Suppressor macrophage (primary cell): ENCODE measurements at regions not wholly inside any gene's neighbourhood (a gene's known extent, or its start where the extent isn't known, plus 50 kb on each side); places are given as distances from the start of the nearest gene placed in this dataset.
"Not testable (repeated sequence)": the region's sequence is repeated elsewhere in the genome, so short reads cannot be mapped to it uniquely, and the experiment has no call there.

ENCODE experiments used
- DNase-seq, 4 experiments: peaks; one replicate each; pipeline ENCODE4 v3.0.0-alpha.2; 2020 to 2022

DNA sequence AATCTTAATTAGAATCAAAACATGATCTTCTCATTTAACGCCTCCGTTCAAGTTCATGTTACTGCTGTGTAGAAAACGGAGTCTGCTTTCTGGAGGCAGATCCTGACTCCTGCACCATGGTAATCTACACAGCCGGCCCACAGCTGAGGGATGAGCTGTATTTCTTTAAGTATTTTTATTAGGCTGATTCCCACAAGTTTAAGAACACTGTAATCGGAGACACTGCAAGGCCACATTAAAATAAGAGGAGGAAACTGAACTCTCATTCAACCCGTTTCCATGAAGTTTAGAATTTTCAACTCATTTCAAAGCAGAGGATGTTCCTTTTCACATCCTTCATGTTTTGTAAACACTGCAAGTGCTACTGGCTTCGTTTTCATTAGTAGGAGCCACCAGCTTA, 372.2 kb downstream of the NFIB start:
- DNase-seq, result no peak

DNA sequence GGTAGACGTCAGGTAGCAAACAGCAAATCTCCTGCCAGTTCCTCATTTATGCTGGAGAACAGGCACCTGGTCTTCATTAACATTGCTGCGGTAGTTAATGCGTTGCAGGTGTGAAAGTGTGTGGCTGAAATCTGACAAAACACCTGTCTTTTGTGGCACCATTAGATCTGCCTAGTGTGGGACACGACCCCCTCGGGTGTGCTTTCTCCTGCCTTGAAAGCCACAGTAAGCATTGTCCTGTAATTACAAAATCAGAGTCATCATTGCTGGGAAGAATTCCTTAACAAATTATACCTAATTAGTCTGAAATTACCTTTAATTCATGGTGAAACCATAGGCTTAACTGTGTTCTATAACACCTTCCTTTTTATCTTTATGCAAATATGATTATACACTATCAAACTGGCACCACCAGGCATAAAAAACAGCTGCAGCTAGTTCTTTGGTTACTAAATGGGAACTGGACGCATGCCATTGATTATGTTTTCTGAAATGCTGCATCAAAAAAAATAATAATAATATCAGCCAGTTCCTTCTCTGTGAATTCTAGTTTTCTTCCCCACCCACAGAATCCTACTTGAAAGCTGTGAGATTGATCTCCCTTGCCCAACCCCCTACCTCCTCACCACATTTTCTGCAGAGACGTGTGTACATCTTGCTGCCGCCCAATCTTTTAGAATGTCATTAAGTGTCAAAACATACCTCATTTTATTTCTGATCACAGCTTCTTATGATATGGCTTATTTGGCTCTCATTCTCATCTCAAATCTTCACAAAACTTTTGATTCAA, 374.0 kb downstream of the NFIB start:
- DNase-seq, result no peak

DNA sequence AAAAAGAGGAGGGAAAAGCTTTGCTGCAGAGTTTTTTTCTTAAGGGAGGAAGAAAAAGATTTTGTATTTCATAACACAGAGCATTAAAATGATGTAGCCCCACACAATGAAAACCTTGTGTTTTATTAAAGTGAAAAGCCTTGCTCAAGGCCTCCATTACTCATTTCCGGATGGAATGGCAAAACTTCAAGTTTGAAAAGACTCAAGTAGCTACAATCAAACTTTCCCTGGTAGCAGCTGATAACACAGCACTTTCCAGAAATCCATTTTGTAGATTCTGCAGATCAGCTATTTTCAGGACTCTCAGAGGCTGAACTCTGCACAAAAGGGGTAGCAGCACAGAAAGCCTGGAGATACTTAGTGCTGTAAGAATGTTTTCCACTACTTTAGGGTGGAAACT, 374.8 kb downstream of the NFIB start:
- DNase-seq, result no peak

DNA sequence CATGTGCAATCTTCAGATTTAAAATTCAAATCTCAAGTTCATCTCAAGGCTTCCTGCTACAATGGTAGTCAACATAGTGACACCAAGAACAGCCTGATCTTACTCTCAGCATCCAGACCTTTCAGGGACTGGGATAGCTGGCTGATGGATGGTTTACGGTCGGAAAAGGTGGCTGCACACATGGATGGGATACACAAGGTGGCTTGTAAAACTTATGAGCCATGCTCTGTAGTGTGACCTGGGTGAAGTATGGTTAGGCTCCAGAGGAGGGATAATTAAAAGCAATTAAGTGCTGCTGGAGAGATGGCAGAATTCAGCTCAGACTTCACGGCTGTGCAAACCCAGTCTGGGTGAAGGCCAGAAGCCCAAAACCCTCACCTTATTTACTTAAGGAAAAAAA, 379.5 kb downstream of the NFIB start:
- no peak for DNase-seq

DNA sequence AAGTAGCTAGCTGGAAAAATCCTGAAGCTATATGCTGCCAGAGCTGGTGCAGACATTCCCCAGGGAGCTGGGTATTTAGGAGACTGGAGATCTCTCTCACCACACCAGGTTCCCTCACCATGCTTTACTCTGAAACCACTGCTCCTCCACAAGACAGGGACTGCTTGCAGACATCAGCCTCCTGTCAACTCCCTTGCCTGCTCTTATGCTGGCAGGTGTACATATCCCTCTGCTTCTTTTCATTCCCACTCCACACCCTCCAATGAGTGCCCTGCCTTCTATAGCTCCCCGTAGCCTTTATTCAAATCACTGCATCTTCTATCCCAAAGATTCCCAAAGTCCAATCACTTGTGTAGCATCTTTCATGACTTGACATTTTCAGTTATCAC, 380.7 kb downstream of the NFIB start:
- no peak for DNase-seq

DNA sequence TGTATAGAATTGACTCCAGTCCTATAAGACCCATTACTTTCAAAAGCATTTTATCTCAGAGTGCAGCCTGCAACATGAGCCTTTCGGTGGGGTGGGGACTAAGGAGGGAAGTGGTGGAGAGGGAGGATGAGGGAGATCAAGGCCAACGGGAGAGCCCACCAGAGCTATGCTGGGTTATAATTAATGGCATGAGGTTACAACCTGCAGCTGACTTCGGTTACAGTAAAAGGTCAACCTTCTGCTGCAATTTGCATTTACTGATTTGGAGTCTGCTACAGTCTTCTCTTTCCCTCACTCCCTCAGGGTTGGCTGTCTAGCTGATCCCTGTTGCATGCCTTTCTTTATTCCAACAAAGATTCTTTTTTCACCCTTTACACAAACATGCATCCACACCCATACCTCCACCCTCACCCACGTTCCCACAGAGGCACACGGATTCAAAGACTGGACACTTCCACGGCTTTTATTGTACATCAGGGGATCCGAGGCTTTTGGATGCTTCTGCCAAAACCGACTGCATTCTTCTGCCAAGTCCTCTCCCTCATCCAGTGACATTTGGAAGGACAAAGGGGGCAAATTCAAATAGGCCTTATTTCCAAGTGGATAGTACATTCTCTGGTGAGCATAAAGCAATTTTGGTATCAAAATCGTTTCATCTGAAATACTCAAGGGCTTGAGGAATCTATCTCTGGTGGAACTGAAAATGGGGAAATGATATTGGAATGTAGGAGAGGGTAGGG, 381.2 kb downstream of the NFIB start:
- DNase-seq, result no peak

DNA sequence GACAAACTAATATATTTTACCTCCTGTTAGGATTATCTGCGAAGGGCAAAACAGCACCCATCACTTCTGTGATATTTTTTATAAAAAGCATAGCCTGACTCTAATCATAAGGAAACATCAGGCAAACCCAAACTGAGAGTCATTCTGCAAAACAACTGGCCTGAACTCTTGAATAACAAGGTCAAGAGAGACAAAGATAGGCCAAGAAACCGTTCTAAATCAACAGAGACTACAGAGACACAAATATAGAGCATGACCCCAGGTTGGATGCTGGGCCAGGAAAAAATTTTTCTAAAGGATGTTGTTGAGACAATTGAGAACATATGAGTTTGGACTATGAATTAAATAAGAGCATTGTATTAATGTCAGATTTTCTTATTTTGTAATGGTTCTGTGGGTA, 384.9 kb downstream of the NFIB start:
- no peak for DNase-seq

DNA sequence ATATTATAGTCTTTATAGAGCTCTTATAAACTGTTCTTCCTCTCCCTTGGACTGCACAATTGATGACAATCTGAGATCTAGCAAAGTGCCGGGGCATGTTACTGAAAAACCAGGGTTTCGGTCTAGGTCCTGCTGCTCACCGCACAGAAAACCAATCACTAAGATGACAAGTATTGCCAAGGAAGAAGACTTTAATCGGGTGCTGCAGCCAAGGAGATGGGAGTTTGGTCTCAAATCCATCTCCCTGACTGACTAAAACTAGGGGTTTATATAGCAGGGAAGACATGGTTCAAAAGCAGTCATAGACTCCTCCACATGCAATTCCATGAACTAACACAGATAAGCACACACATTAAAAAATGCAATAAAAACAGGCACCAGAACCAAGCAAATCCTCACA, 390.6 kb downstream of the NFIB start:
- no peak for DNase-seq

DNA sequence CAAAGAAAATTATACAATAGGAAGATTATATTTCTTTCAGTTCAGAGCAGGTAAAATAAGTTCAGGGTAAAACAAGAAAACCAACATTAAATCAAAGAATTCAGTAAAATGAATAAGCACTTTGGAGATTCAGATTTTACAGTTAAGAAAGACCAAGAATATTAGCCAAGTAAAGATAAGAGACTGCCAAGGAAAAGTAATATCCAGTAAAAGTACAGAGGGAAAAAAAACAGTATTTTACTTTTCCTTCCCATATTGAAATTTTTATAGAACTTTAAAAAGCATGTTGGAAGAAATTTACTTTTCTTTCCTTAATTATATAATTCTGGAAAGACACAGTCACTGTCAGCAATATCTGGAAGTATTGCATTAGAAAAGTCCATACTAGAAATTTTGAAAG, 393.4 kb downstream of the NFIB start:
- no peak for DNase-seq

DNA sequence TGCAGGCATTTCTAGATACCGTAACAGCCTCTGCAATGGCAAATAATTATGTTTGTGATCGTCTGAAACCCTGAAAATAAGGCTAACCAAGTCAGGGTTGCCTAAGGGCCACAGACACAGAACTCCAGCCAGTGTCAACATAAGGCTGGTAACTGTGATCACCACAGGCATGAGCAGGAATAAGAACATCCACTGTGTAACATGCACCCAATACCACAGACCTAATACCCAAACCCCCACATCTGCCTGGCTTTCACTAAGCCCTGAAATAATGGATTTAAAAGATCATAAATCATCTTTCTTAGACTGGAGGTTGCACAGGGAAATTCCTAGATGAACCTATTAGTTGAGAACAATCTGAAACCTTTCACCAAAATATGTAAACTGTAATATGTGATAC, 394.5 kb downstream of the NFIB start:
- no peak for DNase-seq

DNA sequence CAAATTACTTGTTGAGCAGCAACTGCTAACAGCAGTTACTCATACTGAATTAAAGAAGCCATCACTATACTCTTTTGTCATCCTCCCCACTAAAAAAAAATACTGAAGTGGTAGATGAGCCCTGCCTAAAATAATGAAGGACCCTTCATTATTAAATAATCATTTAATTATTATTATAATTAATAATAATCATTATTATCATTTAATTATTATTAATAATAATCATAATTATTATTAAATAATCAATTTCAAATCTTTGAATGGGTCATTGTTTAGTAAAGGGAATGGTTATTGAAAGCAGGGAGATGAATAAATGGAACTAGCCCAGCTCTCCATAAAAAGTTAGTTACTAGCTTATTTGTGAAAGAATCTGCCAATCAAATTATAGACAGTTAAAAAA, 396.4 kb downstream of the NFIB start:
- no peak for DNase-seq

DNA sequence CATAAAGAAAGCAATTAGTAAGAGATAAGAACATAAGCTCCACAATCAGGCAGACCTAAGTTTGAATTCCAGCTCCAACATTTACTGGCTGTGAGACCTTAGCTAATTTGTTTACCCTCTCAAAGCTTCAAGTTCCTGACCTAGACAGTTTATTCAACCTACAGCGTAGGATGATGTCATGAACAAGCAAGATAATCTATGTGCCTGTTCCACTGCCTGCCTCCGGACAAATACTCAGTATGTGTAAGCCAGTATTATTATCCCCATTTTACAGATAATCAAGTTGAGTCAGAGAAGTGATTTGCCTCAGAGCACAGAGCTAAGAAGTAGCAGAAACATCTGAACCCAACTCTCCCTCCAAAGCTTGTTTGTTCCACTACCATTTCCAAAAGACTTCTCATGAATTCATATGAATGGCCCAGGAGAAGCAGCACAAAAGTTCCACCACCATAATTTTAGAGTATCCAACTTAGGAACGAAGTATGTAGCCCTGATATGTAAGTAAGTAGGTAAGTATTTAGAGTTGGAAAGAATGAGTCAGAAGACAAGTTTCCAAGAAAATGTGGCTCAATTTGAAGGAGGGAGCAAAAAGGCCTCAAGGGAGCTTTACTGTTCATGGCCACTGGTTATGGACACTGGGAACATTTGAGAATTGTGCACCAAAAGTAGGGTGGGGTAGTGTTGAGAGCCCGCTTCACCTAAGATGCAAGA, 398.2 kb downstream of the NFIB start:
- DNase-seq, result no peak

DNA sequence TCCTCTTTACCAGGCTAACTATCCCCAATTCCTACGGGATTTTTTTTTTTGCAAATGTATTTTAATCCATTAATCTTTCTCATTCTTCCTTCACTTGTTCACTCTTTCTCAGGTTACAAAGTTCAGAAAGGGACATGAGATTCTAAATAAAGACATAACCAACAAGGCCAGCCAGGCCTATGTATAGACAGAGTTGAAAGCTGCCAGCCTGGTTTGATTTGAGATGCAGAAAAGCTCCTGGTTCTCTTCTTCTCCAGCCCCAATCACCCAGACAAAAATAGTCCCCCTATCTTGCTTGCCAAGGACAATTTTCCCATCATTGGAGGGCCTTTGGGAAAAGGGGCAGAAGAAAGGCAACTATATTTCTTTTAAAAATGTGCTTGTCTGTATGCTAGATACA, 398.8 kb downstream of the NFIB start:
- DNase-seq, result no peak

DNA sequence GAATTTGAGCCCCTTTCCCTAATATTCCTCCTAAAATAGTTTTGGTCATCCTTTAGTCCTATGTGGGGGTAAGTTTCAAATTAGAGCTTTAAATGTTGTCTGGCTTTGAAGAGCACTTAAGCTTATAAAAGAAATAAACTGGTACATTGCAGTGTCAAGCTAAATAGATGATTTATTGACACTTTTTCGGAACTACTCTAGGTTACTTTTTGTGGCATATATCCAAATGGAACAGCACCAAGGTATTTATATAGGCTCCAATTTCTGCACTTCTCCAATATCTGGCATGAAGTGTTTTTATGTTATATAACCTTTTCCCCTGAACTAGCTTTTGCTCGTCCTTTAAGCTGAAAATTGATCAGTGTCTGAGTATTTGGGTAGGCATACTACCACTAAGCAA, 402.5 kb downstream of the NFIB start:
- DNase-seq, result no peak

DNA sequence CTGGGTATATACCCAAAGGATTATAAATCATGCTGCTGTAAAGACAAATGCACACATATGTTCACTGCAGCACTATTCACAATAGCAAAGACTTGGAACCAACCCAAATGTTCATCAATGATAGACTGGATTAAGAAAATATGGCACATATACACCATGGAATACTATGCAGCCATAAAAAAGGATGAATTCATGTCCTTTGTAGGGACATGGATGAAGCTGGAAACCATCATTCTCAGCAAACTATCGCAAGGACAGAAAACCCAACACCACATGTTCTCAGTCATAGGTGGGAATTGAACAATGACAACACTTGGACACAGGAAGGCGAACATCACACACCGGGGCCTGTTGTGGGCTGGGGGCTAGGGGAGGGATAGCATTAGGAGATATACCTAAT, 406.1 kb downstream of the NFIB start:
- DNase-seq, result not testable (repeated sequence)

DNA sequence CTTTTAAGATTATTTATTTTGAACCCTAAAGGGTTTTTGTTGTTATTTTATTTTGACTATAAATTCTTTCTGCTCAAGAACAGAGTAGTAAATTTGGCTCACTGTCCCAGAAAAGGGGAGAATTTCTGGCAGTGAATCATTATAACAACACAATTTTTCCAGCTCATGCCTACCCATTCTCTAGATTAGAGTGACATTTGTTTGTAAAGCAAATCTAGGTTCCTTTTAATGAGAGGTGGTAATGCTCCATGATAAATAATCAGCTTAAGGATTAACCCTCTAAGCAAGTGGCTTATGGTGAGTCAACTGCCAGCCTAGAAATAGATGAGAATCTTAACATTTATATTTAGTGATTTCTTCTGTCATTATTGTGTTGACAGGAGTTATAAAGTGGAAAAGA, 409.2 kb downstream of the NFIB start:
- DNase-seq, result no peak

DNA sequence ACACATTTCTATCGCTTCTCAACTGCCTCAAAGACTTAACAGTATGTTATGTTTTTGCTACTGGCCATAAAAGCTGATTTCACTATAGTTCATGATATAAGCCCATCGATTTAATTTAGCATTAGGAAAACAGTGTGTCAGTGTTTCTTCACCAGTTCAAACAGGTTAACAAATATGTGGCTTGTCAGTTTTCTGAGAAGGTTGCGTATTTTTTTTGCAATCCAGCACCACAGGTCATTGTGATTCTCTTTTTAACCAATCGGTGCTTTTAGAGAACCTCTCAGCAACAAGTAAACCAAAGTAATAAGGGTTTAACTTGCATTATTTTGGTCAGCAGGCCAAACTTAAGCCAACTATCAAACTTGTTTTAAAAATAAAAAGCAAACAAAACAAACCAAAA, 409.6 kb downstream of the NFIB start:
- DNase-seq, result no peak

DNA sequence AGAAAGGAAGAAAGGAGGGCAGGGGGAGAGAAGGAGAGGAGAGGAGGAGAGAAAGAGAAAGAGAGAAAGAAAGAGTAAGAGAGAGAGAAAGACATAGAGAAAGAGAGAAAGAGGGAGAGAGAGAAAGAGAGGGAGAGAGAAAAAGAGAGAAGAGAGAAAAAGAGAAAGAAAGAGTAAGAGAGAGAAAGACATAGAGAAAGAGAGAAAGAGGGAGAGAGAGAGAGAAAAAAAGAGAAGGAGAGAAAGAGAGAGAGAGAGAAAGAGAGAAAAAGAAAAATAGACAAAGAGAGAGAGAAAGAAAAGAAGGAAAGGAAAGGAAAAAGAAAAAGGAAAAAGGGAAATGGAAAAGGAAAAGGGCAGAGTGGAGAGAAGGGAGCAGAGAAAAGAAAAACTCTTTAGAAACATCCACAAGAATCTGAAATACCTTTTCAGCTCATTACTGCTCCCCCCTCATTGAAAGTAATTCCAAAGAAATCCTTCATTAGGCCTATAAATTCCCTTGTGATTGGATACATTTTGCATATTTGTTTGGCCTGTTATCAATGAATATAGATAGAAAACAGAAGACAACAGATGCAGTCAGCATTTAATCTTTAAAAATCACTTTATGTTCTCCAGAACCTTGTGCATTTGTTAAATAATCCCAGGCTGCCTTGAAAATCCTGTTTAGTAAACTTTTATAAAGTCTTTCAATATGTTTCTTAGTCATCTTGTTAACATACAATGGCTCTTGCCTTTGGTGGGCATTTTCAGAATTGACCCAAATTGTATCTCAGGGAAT, 411.5 kb downstream of the NFIB start:
- no peak for DNase-seq

DNA sequence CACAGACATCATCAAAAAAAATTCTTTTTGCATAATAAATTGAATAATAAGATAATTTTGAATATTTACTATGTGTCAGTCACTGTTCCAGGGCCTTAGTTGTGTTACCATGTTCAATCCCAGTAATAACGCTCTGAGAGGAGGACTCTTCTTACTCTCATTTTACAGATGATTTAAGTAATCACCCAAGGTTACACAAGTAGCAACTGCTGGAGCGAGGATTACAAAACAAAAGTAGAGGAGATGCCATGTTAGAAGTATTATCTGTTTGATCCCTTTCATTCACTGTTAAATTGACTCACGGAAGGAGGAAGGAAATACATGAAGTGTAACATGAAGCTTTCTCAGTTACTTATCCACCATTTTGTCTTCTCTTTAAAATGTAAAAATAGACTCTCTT, 412.8 kb downstream of the NFIB start:
- no peak for DNase-seq

DNA sequence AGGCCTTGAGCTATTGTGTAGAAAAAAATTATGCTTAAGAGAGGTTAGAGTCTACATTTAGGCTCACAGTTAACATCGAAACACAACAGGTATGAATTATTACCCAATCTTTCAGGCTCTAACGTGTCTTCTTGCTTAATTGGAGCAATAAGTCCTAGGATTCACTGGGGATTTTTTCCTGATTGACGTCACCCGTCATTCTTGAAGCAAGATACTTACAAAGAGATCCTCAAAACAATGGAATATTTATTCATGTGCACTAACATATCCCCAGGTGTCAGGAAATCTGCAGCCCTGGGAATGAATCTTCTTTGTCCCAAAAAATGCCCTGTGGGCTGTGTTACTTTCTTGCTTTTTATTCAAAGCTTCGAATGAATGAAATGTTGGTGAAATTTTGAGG, 413.5 kb downstream of the NFIB start:
- no peak for DNase-seq

DNA sequence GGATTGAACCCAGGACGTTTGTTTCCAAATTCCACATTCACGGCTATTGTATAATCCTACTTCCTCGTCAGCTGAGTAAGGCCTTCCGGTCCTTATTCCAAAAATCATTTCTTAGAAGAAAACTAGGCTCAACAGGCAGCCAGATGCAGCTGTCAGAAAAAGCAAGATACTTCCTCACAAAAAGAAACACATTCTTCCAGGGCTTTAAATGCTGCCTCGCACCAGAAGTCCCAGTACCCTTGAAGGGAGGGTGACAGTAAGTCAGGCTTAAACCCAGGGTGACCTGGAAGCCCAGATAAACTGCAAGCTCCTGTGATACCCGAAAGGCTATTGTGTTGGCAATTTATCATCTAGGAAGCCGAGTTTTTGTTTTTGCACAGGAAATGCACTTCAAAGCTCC, 414.0 kb downstream of the NFIB start:
- no peak for DNase-seq

DNA sequence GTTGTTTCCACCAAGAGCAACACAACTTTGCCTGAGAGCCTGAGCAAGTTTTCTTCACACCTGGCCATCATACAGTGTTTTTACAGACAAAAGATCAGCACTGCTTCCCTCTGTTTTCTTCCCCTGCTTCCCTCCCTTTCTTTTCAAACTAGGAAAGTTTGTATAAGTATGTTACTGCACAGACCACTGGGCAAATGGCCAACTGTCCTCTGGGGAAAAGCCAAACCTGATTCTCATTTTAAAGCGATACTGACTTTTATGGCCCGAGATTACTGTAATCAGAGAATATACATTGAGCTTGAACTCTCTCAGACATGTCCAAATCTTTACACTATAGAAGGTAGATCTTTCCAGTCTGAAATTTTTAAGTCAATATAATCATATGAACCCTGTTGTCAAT, 415.0 kb downstream of the NFIB start:
- no peak for DNase-seq
